Fibroblast of pulmonary artery (primary cell): ENCODE measurements at regions not wholly inside any gene's neighbourhood (a gene's known extent, or its start where the extent isn't known, plus 50 kb on each side); places are given as distances from the start of the nearest gene placed in this dataset.

Experiments used
- DNase-seq: peaks from one replicate; pipeline ENCODE4 v3.0.0-alpha.2; 2010; ENCODE audit warnings: low read depth
- H3K4me3 ChIP-seq: replicated peaks from 2 replicates; pipeline ENCODE4 v1.5.1; 2011; ENCODE audit warnings: low read depth, mild to moderate bottlenecking, control low read depth, low read length, moderate library complexity
- TF ChIP-seq, protein P1 (sequence below): IDR thresholded peaks from 2 replicates; pipeline ENCODE4 v1.5.1; 2011; ENCODE audit warnings: mild to moderate bottlenecking, control low read depth, low read length, inconsistent platforms; ENCODE audit errors: missing control alignments

DNA sequence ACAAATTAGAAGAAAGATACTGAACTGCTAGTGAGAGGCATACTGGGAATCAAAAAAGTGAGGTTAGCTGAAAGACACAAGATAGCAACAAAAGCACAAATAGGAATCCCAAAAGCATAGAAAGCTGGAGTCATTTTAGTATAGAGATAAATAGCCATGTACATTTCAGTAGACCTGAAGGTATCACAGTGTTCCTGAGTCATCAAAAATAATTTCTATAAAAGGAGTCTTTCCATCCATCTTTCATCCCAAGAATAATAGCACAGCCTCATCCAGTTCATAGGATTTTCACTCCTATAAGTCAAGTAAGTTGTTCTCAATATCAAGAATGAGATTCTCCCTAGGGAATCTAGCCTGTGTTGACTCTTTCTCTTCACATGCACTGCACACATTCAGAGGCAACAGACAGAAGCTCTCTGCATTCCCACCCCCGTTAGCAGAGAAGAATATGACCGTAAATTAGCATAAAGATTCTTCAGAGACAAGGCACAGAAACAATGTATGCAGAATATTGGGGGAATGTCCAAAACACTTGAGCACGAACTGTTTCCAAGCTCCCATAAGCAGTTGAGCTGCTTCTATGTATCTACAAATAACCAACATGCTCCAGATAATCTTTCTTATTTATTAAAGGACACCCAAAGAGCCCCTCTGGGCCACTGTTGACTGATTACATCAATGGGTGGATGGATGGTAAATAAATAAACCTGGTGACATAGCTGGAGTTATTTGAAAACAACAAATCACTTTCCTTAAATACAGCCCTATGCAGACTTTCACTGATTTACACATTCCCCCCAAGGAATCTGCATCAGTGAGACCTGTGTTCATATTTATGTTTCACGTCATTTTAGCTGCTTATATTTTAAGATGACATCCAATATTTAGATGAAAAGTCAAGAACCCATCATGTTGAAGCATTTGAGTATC is 174.5 kb upstream of the PKDCC start:
- H3K4me3 ChIP-seq = no peak overlapping the region
- TF ChIP-seq, protein P1, sequence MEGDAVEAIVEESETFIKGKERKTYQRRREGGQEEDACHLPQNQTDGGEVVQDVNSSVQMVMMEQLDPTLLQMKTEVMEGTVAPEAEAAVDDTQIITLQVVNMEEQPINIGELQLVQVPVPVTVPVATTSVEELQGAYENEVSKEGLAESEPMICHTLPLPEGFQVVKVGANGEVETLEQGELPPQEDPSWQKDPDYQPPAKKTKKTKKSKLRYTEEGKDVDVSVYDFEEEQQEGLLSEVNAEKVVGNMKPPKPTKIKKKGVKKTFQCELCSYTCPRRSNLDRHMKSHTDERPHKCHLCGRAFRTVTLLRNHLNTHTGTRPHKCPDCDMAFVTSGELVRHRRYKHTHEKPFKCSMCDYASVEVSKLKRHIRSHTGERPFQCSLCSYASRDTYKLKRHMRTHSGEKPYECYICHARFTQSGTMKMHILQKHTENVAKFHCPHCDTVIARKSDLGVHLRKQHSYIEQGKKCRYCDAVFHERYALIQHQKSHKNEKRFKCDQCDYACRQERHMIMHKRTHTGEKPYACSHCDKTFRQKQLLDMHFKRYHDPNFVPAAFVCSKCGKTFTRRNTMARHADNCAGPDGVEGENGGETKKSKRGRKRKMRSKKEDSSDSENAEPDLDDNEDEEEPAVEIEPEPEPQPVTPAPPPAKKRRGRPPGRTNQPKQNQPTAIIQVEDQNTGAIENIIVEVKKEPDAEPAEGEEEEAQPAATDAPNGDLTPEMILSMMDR = no peak
- DNase-seq = no peak

DNA sequence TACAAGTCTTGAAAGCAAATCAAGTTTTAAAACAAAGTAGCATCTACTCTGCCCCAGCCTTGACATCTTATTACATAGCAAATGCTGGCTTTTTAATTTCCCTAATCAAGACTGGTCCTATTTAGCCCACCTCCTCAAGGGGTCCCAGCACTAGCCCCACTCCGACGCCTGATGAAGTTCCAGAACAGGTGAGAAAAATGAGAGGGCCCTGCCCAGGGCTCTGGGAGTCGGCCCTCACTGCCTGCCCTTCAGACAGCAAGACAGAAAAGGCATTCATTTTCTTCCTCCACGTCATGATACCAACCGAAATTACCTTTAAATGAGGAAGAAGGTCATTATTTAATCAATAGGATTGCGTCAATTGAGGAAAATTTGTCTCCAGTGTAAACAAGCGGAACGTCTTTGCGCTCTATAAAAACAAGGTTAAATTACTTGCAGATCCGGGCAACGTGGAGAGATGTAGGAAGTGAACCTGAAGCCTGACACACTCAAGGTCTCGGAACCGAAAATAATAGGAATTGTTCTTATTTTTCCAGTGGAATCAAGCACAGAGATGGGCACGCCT is 170.6 kb upstream of the PKDCC start:
- no peak overlapping the region for H3K4me3 ChIP-seq
- TF ChIP-seq, protein P1 = no peak
- no peak for DNase-seq

DNA sequence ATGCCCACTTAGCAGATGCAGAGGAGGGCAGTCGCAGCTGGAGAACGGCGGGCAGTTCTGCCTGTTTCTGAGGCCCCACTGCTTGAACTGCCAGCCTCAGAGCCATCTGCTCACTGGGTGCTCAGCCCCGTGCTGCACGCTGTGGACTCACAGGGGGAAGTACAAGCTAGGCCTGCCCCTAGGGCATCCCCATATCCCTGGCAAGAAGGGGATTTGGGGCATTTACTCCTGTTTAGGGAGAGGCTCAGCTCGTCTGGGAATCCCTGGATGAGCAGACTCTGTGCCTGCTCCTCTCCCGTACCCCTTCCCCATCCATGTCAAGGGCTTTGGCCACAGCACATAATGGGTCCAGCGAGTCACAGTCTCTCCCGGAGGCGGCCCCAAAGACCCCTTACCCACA is 169.8 kb upstream of the PKDCC start:
- no peak overlapping the region for H3K4me3 ChIP-seq
- TF ChIP-seq, protein P1 = no peak
- DNase-seq = no peak

DNA sequence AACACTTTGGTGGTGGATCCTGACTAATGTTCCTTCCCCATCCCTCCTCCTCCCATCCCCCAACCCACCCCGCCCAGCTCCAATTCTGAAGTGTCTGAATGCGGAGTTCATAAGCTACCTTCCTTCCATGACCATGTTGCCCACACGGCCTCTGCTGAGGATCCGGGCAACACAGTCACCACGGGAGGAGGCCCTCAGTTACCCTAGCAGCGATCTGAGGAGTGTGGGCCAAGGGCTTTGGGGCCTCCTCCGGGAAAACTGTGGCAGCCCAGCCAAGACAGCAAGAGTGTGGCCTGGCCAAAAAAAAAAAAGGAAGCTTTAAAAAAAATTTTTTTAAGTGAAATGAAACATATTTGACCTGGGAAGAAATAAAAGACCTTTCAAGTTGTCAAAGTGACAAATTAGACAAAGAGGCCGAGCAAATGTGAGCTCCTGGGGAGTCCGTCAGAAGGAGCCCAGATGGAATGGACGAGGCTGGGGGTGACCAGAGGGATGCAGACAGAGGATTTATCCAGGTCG is 169.0 kb upstream of the PKDCC start:
- TF ChIP-seq, protein P1 = no peak
- H3K4me3 ChIP-seq = no peak overlapping the region
- DNase-seq = no peak

DNA sequence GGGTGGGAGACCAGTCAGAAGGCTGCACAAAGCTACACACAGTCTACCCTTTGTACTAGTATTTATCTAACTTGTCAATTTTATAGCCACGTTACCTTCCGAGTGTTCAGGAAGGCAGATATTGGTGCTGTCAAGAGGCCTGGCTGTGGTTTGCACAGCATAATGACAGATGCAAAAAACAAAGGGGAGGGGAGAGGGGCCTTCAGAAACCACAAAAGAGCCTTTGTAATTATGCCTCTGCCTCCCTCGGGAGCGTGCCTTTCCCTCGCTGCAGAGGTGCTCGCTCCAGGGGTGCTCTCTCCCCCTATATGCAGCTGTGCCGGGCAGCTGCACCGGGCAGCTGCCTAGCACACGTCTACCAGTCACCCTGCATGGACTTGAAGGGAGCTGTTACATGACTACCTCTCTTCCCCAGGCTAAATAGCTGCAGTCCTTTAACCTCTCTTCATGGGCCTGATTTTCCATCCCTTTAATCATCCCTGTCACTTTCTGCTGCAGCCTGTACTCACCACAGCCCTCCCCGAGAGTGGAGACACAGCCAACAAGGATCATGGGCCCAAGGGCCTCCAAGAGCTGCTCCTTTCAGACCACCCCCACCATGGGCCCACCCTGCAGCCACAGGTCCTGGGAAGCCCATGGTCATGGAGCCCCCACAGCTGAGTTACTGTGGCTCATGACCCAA is 168.4 kb upstream of the PKDCC start:
- DNase-seq = no peak
- TF ChIP-seq, protein P1 = no peak

DNA sequence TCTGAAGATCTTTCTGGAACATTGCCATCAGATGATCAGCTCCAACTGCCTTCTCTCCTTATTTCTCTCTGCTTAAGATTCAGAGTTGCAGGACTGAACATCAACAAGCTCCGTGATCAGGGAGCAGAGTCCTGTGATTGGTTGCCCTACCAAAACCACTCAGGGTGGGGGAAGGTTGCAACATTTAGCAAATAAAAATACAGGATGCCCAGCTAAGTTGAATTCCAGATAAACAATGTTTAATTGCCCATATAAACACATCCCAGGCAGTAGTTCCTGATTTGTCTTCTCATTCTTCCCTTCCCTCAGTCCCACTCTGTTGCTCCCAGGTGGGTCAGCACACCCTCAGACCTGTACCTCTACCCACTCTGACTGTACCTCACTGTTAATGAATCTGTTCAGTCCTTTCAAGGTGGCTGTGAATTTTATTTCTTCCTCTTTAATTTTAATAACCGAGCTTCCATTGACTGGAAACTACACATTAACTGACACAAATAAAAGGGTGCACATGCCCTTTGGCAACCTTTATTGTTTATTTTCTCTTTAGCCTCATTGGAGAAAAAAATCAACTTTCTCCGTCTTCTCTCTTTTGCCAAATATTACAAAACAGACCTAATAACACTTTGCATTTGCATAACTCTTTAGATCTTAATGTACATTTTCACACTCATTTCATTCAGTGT is 167.1 kb upstream of the PKDCC start:
- DNase-seq = no peak
- H3K4me3 ChIP-seq = no peak overlapping the region
- TF ChIP-seq, protein P1 = no peak

More for the DNA sequence above, 168.4 kb upstream of the PKDCC start:
- no peak overlapping the region for H3K4me3 ChIP-seq
